GM13977 (cell line): ENCODE measurements at regions not wholly inside any gene's neighbourhood (a gene's known extent, or its start where the extent isn't known, plus 50 kb on each side); places are given as distances from the start of the nearest gene placed in this dataset.
"Not testable (repeated sequence)": the region's sequence is repeated elsewhere in the genome, so short reads cannot be mapped to it uniquely, and the experiment has no call there.

ENCODE experiments used
- DNase-seq: peaks from one replicate; pipeline ENCODE4 v3.0.0; 2012; ENCODE audit warnings: low spot score
- in situ Hi-C: fragments of 300-500 bp; cut with MboI; formaldehyde crosslinking; loops from one replicate; pipeline ENCODE4 v1.12.0; 2022; ENCODE audit warnings: low sequenced_read_pairs, low pct_unique_long_range_greater_than_20kb, mixed read lengths, inconsistent platforms; ENCODE audit not compliant: unreplicated experiment
- TF ChIP-seq, protein P1 (sequence below): IDR thresholded peaks from 2 replicates; pipeline ENCODE4 v1.5.1; 2012; ENCODE audit warnings: mild to moderate bottlenecking, control low read depth; ENCODE audit not compliant: insufficient read depth; ENCODE audit errors: extremely low read depth, missing control alignments

DNA sequence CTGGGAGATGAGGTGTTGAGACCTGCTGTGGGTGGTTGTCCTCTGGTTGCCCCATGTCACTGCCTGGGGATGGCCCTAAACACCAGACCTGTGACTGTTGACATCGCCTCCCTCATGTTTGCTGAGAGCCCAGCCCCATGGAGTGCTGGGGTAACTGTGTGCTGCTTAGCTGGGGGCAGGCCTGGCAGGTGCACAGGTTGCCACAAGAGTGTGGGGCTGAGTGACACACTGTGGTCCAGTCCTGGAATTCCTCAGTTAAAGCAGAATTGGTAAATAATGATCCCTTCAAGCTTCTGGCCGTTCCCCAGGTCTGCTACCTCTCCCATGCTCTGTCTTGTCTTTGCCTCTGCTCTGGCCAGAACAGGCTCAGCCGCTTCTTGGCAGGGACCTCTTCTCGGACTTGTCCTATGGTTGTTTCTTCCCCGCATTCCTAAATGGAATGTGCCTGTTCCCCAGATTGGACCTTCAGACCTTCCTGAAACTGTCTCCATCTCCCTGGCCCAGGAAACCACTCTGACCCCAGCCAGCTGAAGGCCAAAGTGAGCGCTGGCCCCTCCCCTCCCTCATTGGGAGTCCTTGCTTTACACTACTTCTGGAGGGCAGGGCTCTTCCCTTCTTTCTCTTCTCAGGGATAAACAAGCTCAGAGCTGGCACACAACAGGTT lies 61.2 kb upstream of the PITX1 start:
- DNase-seq, result no peak
- in situ Hi-C loops, result no loop called here
- TF ChIP-seq, protein P1, sequence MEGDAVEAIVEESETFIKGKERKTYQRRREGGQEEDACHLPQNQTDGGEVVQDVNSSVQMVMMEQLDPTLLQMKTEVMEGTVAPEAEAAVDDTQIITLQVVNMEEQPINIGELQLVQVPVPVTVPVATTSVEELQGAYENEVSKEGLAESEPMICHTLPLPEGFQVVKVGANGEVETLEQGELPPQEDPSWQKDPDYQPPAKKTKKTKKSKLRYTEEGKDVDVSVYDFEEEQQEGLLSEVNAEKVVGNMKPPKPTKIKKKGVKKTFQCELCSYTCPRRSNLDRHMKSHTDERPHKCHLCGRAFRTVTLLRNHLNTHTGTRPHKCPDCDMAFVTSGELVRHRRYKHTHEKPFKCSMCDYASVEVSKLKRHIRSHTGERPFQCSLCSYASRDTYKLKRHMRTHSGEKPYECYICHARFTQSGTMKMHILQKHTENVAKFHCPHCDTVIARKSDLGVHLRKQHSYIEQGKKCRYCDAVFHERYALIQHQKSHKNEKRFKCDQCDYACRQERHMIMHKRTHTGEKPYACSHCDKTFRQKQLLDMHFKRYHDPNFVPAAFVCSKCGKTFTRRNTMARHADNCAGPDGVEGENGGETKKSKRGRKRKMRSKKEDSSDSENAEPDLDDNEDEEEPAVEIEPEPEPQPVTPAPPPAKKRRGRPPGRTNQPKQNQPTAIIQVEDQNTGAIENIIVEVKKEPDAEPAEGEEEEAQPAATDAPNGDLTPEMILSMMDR, result no peak

DNA sequence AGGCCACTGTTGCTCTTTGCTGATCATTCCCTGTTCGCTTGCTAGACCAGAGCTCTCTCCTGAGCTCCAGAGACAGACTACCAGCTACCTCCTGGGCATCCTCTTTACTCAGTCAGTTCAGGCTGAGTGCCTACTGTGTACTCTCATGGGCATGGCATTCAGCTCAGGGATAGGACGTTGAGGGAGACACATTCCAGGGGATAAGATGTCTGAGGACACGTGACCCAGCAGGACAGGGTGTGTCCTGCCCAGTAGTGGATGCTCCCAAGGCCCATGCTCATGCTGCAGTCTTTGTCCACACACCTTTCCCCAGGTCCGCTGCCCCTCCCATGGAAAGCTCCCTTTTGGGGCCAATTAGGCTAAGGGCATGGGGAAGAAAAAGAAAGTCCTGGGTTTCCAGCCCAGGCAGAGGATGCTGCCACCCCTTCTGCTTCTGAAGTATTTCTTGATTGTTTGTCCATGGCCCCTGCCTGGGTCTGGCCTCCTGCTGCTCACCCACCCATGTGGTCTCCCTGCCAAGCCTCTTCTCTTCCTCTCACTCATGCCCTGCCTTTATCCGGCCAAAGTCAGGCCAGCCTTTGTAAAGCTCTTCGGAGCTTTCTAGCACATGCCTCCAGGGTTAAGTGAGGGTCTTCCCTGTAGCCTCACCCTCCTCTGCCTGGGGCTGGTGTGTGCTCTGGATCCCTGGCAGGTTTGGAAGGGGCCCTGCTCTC lies 60.5 kb upstream of the PITX1 start:
- no peak for DNase-seq
- in situ Hi-C loops, result no loop called here
- TF ChIP-seq, protein P1, result no peak

DNA sequence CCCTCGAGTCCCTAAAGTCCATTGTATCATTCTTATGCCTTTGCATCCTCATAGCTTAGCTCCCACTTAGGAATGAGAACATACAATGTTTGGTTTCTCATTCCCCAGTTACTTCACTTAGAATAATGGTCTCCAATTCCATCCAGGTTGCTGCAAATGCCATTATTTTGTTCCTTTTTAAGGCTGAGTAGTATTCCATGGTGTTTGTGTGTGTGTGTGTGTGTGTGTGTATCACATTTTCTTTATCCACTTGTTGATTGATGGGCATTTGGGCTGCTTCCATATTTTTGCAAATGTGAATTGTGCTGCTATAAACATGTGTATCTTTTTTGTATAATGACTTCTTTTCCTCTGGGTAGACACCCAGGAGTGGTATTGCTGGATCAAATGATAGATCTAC lies 59.5 kb upstream of the PITX1 start:
- in situ Hi-C loops, DNase-seq: not testable (repeated sequence)

DNA sequence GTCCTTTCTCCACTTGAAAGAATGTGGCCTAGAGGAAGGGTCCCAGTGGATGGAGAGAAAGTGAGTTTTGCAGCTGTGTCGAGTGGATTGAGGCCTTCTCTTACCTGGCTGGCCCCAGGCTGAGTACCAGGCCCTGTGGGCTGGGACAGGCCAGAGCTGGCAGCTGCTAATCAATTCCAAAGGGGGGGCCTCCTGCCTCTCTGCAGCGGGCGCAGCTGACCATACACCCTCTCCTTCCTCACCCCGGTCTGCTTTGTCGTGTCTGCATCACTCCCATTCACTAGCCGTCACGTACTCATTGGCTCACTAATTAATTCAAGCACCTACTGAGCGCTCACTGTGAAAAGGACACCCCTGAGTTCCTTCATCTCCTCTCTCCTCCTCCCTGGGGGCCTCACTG lies 58.4 kb upstream of the PITX1 start:
- no peak for DNase-seq
- in situ Hi-C loops, result no loop called here
- TF ChIP-seq, protein P1, result no peak

DNA sequence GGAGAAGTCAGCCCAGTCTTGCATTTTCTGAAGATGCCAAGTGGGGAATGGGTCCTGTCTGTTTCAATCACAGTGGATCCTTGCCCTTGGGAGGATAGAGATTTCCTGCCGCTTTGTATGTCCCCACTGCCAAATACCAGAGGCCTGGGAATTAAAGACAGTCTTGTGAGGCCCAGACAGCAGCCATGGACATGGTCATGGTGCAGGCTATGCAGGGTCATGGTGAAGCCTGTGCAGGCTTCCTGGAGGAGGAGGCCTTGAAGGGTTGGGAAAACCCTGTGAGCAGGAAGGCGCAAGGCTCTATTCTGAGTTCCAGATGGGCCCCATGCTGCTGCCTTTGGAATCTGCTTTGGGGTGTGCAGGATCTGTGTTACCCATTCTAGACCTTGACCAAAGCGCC lies 57.3 kb upstream of the PITX1 start:
- no peak for DNase-seq
- in situ Hi-C loops, result no loop called here
- TF ChIP-seq, protein P1, result no peak

DNA sequence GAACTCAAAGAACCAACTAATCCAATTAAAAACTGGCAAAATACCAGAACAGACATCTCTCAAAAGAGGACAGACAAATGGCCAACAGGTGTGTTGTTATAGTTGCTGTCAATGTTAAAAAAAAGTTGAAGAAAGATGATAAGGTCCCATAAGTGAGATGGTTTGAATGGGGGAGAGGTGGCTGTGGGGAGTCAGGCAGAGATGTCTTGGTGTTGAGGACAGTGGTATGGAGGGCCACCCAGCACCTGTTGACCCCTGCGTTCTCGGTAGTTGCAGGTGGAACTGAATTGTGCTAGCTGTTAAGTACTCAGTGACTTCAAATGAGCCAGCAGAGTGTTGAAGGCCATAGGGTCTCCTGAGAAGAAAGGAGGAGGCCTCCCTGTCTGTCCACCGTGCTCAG lies 55.9 kb upstream of the PITX1 start:
- DNase-seq, result no peak
- TF ChIP-seq, protein P1, result no peak
- in situ Hi-C loops, result no loop called here

DNA sequence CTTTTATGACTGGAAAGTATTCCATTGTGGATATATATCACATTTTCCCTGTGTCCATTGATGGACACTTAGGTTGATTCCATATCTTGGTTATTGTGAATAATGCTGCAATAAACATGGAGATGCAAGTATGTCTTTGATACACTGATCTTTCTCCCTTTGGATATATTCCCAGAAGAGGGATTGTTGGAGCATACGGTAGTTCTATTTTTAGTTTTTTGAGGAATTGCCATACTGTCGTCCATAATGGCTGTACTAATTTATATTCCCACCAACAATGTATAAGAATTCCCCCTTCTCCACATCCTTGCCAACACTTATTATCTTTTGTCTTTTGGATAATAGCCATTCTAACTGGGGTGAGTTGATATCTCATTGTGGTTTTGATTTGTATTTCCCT lies 54.9 kb upstream of the PITX1 start:
- no peak for DNase-seq
- TF ChIP-seq, protein P1, result no peak
- in situ Hi-C loops, result no loop called here
